ENCODE measurements at regions not wholly inside any gene's neighbourhood (a gene's known extent, or its start where the extent isn't known, plus 50 kb on each side); places are given as distances from the start of the nearest gene placed in this dataset.

GRCh38 chr20:10135438-10135837 is 83.2 kb upstream of the SNAP25 start:
- no peak for TF ChIP-seq CTCF (conservative IDR thresholded peaks at IDR 0.05; ENCODE audit: low read length)
- DNase-seq (ENCODE audit: low read depth) = no peak
- H3K4me3 ChIP-seq (ENCODE audit: low read length) = no peak overlapping the region

GRCh38 chr20:10137032-10137431 is 81.6 kb upstream of the SNAP25 start:
- no peak overlapping the region for H3K4me3 ChIP-seq (ENCODE audit: low read length)
- no peak for DNase-seq (ENCODE audit: low read depth)
- no peak for TF ChIP-seq CTCF (conservative IDR thresholded peaks at IDR 0.05; ENCODE audit: low read length)

GRCh38 chr20:10137533-10137932 is 81.1 kb upstream of the SNAP25 start:
- peak; percentile 22 for DNase-seq (ENCODE audit: low read depth)
- H3K4me3 ChIP-seq (ENCODE audit: low read length) = no peak overlapping the region
- no peak for TF ChIP-seq CTCF (conservative IDR thresholded peaks at IDR 0.05; ENCODE audit: low read length)

- no peak for DNase-seq (ENCODE audit: low read depth)
These were observed 61.1 kb upstream of the SNAP25 start for GRCh38 chr20:10157549-10157948.

GRCh38 chr20:10167040-10167439 is 51.6 kb upstream of the SNAP25 start:
- TF ChIP-seq CTCF (conservative IDR thresholded peaks at IDR 0.05; ENCODE audit: low read length) = no peak
- no peak for DNase-seq (ENCODE audit: low read depth)
- H3K4me3 ChIP-seq (ENCODE audit: low read length) = no peak overlapping the region

More at GRCh38 chr20:10157549-10157948, 61.1 kb upstream of the SNAP25 start:
- TF ChIP-seq CTCF (conservative IDR thresholded peaks at IDR 0.05; ENCODE audit: low read length) = no peak
- no peak overlapping the region for H3K4me3 ChIP-seq (ENCODE audit: low read length)

DNA sequence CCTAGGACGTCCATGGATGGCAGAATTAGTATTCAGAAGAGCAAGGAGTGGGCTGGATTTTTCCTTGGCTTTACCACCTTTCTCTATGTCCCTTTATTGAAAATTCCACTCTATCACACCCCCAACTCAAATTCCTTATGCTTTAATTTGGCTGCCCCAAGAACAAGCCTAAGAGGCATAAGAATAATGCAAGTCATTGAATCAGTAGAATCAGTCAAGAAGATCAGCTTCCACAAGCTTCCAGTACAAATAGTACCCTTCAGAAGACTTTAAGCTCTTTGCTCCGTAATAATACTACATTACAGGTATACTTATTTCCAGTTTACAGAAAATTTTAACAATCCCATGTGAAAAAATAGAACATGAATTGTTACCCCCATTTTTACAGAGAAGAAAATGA is 51.0 kb upstream of the SNAP25 start:
- no peak for DNase-seq (ENCODE audit: low read depth)
- H3K4me3 ChIP-seq (ENCODE audit: low read length) = no peak overlapping the region
- TF ChIP-seq CTCF (conservative IDR thresholded peaks at IDR 0.05; ENCODE audit: low read length) = no peak
